ELR (cell line): ENCODE measurements at regions not wholly inside any gene's neighbourhood (a gene's known extent, or its start where the extent isn't known, plus 50 kb on each side); places are given as distances from the start of the nearest gene placed in this dataset.

Source experiments
- DNase-seq: peaks from one replicate; pipeline ENCODE4 v3.0.0-alpha.2; 2015; ENCODE audit warnings: low read depth

DNA sequence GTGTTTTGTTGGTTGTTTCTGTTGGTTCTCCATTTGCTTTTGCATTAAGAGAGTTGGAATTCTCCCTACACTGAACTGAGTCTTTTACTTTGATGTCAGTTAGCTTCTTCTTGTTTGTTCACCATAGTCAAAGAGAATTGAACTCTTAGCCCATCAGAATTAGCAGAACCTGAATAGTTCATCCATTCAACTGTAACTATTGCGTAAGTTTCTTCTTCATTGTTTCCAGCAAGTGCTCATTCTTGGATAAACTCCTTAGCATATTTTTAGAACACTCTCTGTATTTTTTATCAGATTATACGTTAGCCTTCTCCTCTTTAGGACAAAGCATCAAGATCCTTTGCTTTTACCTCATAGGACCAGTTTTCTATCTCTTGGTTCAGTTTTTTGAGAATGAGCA is 128.4 kb upstream of the RAB11FIP2 start:
- DNase-seq, result no peak

DNA sequence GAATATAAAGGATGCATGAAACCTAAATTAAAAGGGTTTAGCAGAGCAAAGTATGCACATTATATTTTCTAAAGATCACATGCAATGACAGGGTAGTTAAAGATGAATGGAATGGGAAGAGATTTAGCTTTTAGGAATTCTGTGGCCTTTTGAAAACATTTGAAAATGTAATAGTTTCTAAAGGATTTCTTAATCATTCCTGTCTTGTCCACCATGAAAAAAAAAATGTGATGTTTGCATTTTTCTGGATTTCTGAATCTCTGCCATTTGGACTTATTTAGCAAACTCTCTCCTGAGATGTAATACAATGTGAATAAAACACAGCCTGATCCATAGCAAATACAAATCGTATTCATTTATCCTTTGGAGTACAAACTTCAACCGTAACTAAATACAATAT is 126.6 kb upstream of the RAB11FIP2 start:
- DNase-seq, result no peak

DNA sequence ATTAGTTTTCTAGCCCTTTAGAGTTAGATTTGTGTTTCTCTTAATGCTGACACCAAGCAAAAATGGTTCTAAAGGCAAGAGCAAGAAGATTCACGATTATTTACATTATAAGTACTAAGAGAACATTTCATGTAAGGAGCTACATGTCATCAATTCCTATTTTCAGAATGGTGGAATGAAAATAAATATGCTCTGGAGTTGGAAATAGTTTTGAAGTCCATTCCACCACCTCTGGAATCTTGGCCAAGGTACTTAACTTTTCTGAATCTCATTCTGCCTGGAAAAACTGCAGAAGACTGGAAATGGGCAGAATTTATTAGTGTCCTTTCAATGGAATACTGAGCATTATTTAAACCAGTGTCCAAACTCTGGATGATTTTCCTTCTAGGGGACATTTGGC is 125.1 kb upstream of the RAB11FIP2 start:
- no peak for DNase-seq

DNA sequence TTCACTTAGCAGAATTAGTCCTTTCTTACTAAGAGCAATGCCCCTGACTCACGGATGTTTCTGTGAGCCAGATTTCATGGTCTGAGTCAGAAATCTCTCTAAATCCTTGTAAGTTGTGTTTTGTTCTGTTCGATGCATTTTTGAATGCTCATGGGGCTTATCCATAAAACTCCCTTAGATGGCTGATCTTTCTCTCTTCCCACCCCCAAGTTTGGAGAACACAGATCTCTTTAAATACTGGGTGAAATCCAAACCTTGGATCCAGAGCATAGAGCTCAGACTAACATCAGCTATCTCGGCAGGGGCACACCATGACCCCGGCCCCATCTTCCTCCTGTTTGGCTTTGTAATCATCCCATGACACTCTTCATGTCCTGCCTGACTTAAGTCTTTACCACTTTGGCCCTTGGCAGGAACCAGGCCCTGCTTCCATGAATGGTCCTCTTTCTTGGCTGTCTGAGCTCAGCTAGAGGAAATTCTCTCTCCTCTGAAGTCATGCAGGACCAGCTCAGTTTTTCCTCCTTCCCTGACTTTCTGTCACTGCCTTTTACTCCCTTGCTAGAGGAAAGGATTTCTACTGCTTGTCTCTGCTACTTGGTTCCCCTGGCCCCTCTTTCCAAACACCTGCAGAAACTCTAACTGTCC is 120.4 kb upstream of the RAB11FIP2 start:
- DNase-seq, result peak; percentile 1

DNA sequence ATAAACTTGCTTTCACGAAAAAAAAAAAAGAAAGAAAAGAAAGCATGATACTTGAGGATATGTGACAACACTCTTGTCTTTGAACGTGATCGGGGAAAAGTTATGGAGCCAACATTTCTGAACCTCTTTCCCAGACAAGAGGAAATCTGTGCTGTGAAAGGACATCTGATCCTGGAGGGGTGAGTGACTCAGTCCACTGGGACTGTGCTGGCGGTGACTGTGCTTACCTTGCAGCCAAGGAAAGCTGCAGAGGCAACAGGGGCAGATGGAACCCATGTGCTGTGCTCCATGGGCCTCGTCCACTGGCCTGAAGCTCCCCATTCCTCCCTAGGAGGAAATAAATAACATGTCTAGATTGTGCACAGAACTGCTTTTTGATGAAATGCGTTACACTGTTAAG is 116.5 kb upstream of the RAB11FIP2 start:
- DNase-seq, result peak; percentile 8

DNA sequence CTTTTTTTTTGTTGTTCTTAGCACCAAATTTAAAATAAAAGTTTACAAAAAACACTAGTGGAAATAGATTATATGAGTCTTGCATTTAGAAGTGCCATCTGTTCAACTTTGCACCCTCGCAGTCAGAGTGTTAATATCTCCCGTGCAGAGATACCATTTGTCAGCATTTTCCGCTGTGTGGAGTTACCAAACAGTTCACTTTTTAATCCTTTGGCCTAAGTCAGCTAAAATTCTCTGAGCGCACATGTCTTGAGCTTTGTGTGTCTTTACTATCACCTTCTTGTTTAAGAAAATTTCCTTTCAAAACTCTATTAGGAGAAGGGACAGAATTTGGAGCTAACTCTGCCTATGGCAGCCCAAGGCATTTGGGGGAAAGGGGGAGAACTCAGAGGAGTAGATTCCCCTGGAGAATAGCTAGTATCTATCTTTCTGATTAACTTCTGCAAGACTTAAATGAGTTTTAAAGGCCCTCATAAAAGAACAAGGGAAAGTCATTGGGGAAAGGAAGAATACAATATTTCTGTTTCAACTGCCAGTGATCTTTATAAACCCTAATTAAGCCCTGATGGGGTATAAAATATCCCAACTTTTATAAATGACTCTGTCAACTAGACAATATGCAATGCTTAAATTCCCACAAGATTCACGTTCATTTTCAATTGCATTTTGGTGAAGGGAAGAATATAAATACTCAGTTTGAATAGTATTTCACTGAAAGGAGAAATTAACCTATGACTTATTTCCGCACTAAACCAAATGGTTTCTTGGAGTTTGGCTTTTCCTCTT is 114.9 kb upstream of the RAB11FIP2 start:
- DNase-seq, result no peak

DNA sequence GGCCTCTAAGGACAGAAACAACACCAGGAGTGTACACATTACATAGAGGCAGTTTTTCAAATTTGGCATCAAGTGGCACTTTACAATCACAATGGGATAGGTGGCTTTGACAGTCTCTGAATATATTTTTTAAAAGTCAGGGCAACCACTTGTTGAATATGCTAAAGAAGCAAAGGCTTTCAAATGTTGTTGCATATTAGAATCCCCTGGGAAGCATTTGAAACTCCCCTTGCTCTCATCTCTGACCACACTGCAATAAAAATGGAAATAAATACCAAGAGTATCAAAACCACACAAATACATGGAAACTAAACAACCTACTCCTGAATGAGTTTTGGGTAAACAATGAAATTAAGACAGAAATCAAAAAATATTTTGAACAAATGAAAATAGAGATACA is 106.5 kb upstream of the RAB11FIP2 start:
- no peak for DNase-seq

DNA sequence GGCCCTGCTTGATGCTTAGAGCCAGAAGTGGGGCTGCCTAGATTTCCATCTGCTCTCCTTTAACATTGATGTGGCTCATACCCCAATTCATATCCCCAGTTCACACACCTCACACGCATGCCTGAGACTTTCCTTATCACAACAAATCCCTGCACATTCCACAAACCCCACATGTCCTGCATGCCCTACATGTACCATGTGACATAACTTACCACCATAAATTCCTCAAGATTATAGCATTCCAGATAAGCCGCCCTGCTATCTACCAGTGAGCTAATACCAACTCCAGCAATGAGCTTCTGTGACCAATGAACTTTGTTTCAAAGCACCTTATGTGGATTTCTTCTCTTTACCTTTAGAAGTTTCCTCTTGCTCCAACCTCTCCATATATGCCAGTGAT is 104.7 kb upstream of the RAB11FIP2 start:
- no peak for DNase-seq

DNA sequence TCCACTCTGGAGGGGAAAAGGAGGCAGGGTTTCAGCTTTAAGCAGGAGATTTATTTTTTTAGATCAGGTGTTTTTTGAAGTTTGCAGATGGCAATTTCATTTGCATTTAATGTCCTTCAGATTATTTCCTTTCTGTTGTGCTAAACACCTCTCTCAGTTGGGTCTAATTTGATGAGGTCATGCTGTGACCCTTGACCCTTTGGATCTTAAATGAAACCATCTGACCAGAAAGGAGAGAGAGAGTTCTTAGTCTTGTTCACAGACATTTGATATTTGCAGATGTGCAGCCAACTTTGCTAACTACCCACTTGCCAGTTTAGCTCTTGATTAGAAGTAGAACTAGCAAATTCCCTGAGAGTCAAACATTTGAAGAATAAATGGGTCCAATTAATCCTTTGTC is 101.5 kb upstream of the RAB11FIP2 start:
- no peak for DNase-seq

DNA sequence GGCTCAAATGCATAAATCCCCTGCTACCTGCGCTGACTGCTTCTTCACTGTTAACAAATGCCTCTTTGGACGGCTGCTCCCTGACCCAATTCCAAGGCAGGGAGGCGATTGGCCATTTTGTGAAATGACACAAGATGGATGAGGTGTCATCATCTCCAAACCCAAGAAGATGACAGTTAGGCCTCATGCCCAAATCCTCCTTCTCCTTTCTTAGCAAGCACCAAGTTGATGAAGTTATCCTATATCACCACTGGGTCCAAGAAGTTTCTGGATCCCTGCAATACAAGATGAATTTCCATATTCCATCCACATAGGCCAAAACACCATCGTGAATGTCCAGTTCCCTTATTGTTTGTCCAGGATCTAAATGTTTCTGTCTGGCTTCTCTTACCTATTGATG is 98.5 kb upstream of the RAB11FIP2 start:
- no peak for DNase-seq

DNA sequence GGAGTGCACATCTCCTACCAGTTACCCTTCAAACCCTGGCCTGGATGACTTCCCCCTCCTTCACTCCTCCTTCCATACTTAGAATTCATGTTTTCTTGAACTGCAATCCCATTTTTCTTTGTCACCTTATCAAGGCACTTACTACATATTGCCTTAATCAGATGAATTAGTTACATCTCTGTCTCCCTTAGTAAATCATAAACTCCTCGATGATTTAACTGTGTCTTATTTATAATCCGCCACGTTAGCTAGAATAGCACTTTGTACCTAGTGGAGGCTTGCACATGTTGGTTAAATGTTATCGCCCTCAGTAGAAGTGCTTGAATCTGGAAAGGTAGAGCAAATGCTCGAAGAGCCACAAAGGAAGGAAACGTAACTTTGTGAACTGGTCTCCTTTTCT is 94.7 kb upstream of the RAB11FIP2 start:
- no peak for DNase-seq

DNA sequence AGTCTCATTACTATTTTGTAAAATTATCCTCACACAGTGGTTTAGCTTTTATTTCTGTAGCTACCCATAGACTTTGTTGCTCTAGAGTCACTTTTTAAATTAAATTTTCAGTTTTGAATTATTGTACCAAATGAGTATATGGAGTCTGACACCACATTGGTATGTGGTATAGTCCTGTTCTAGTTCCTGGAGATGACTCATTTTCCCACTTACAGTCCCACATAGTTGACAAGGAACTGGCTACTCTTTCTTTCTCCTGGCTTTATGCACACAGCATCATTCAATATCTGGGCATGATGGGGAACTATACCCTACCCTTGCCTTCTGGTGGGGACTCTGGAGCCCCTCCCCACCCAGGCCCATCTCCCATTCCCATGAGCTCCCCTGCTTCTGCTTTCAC is 92.6 kb upstream of the RAB11FIP2 start:
- DNase-seq, result peak; percentile 32

DNA sequence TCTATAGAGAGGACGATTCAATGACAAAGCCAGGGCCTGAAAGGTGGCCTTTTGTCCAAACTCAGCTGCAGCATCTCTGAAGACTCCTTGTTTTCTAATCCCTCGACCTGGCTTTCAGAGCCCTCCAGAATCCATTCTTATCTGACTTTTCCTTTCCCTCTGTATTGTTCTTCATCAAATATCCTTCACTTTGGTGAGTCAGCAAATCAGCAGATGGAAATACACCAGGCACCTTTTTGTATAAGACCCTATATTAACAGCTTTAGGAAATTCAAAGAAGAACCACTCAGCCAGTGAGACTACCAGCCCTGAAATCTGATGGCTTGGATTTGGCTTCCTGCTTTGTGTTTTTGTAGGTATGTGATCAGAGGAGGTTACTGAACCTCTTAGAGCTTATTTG is 81.9 kb upstream of the RAB11FIP2 start:
- DNase-seq, result no peak

DNA sequence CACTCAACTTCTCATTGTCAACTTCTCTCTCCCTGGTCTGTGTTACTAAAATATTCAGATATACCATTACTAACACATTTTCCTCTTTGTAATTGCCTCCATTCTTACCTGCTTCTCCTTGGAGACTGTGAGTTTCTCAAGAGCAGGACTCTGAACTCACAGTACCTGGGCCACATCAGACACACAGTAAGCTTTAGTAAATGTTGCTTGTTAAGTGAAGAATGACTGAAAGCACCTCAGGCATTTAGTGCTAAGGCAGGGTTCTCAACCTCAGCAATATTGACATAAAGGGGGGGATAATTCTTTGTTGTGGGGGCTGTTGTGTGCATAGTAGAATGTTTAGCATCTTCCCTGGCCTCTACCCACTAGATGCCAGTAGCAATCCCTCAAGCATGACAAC is 72.0 kb upstream of the RAB11FIP2 start:
- DNase-seq, result no peak

DNA sequence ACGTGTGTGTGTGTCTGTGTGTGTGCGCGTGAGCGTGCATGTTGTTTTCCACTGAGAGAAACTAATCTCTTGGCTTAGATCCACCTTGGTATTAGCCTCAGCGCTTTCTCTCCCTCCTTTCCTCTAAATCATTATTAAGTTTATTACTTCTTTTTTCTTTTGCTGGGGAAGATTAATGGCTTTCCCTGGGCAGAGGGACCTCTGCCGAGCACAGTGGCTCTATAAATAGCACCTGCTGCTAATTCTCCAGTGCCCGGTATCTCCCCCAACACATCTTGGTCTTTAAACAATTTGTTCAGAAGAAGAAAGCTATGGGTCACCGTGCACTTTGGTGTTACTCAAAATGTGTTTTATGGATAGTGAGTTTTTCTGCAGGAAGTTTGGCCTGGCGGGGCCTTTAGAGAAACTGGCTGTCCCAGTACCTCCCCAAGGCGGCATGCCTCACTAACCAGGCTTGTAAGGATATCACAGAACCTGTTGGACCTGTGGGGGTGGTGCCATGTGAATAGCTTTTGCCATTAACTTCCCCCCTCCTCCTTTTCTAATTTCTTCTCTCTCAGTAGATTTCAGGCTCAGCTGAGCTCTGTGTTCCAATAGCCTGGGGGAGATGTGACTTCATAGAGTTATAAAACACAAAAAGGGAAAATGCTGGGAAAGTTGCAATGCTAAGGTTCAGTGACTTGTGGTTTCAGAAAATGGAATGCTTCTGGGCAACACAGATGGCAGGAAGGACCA is 70.1 kb upstream of the RAB11FIP2 start:
- no peak for DNase-seq

DNA sequence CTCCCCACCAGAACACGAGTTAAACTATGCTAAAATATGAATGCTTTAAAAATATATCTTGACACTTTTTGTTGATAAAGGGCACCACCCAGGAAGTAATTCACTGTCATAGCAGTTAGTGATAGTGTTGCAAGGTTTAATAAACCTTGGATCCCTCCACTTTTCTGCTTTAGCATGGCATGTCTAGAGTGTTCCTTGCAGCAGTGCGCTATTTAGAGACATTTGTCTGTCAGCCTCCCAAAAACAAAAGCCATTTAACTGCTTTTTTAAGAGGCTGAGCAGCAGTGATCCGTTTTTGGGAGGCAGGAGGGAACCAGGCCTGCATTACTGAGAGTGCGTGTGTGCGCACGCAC is 69.6 kb upstream of the RAB11FIP2 start:
- no peak for DNase-seq

DNA sequence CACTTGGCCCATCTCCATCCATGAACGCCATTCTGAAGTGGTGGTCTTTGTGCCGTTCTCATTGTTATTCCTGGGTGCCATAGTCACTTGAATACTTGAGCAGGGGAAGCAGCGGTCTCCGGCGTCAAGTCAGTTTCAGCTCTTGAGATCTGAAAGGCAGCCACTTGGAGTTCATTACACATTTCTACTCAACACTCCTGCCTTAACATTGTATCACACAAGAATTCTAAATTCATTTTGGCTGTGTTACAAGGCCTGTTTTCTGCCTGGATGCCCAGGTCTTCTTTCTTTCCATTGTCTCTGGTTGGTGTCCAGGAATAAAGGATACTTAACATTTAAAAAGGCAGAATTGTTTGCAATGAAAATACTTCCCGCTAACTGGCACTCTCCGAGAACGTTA is 69.0 kb upstream of the RAB11FIP2 start:
- DNase-seq, result no peak

DNA sequence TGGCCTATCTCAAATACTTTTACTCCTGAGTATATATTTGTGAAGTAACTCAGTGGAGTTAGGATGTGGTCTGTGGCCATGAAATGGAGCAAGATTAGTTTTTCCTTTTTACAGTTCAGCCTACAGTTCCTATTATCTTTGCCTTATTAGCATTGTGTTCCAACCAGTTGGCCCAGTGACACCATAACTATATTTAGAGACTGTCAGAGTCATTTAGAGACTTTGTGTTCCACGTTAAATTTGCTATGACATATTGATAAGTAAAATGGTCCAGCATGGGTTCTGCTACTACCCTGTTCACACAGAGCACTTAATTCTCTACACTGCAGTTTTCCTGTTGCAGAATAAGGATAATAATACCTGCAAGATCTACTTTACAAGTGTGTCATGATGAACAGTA is 68.3 kb upstream of the RAB11FIP2 start:
- no peak for DNase-seq

DNA sequence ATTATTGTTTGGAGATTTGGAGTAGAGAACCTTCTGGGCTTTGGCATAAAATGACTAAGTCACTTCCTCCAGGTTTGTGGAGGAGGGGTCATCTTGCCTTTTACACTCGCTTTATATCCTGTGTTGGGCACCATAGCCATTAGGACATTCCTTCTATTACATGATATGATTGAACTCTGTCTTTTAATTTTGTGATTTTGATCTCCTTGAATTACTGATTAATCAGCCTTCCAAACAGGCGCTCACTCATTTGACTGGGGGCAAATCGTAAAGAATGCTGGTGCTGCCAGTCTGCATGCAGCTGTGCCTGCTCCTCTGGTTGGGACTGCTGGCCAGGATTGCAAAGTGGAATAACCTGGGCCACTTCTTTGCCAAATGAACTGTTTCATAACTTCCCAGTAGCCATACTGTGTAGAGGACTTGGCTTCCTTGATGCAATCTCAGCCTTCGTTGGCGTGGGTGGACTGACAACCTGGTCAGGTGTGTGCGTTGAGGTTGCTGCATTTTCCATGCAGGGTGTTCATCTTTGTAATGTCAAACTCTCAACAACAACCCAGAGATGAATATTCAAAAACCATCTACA is 65.9 kb upstream of the RAB11FIP2 start:
- DNase-seq, result no peak

DNA sequence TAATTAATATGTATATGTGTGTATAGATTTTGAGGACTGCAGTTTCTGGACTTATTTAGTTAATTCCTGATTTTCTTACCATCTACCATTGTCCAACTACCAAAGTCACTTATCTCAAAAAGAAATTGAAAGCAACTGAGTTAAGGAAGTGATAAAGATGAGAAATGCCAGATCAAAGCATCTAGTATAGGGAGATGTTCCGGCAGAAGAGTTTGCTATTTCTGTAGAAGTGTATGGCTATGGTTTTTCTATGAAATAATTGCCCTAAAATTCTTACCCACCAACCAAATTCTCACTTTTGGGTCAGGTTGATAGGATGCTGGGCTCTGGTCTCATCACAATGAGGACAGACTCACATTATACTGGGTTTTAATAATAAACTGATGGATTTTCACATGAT is 64.0 kb upstream of the RAB11FIP2 start:
- DNase-seq, result no peak

DNA sequence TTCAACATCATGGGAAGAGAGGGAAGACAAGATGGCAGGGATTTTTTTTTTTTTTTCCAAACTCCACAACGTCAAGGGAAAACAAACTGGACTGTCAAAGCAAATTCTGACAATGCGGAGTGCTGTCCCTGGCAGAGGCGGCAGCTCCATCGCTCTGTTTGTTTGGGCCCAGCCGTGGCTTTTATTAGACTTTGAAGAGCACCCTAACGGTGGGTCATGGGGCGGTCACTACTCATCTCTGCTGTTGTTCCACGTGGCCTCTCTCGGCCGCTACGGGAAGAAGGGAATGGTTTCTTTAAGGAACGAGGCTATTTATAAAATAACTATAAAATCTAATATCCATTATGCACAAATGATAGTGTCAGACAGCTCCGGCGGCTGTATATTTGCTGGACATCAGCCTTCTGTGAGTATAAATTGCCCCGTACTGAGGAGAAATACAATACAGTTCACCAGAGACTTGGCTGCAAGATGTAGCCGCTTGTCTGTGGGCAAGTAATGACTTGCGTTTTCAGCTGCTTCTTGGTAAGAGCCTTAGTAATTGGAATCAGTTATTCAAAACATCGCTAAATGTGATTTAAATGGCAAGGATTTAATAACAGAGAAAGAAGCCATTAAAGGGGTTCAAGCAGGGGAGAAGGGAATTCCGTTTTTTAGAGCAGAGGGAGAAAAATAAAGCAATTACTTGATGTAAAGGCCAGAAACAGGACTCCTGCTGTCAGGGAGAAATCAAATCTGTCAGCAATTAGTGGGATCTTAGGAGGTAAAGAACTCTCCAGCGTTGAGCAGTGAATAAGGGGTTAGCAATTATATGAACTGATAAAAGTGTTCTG is 61.7 kb upstream of the RAB11FIP2 start:
- DNase-seq, result no peak

DNA sequence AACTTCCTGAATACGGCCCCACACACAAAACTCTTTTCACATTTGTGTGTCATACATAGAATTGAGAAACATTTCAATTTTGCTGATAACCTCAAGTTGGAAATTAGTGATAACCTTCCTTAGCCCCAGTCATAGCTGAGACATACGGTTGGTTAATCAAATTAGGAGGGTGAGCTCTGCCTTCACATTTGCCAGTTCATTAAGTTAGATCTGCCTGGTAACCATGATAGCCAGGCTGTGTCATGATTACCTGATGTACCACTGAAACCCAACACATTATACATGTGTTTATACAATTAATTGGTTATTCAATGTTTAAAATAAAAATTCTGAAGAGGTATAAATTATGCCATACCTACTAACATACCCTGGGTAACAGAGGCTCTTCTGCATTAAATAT is 60.8 kb upstream of the RAB11FIP2 start:
- no peak for DNase-seq
